ENCODE measurements at regions not wholly inside any gene's neighbourhood (a gene's known extent, or its start where the extent isn't known, plus 50 kb on each side); places are given as distances from the start of the nearest gene placed in this dataset.

DNA sequence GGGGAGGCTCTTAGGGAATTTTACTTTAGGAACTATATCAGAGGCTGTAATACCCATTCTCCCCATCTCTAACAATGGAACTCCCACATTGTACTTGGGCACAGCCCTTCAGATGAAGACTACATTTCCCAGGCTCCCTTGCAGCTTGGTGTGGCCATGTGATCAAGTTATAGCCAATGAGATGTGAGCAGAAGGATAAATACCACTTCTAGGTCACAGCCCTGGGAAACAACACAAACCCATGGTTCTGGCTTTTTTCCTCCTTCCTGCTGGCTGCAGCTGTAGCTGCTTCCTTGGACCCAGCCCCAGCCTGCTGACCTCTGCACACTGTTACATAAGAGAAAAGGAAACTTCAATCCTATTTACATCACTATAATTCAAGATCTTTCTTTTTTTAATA is 445.9 kb upstream of the JARID2 start:
- DNase-seq (ENCODE audit: low read depth in 2 of 2), result peak; percentile 93 to 94
- TF ChIP-seq, protein P1, sequence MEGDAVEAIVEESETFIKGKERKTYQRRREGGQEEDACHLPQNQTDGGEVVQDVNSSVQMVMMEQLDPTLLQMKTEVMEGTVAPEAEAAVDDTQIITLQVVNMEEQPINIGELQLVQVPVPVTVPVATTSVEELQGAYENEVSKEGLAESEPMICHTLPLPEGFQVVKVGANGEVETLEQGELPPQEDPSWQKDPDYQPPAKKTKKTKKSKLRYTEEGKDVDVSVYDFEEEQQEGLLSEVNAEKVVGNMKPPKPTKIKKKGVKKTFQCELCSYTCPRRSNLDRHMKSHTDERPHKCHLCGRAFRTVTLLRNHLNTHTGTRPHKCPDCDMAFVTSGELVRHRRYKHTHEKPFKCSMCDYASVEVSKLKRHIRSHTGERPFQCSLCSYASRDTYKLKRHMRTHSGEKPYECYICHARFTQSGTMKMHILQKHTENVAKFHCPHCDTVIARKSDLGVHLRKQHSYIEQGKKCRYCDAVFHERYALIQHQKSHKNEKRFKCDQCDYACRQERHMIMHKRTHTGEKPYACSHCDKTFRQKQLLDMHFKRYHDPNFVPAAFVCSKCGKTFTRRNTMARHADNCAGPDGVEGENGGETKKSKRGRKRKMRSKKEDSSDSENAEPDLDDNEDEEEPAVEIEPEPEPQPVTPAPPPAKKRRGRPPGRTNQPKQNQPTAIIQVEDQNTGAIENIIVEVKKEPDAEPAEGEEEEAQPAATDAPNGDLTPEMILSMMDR (IDR thresholded peaks at IDR 0.05; ENCODE audit: low read depth, low read length), result no peak
- H3K4me3 ChIP-seq (replicated peaks in 1 of 2; ENCODE audit: low read depth in 2 of 2, low read length in 2 of 2), result no peak overlapping the region

DNA sequence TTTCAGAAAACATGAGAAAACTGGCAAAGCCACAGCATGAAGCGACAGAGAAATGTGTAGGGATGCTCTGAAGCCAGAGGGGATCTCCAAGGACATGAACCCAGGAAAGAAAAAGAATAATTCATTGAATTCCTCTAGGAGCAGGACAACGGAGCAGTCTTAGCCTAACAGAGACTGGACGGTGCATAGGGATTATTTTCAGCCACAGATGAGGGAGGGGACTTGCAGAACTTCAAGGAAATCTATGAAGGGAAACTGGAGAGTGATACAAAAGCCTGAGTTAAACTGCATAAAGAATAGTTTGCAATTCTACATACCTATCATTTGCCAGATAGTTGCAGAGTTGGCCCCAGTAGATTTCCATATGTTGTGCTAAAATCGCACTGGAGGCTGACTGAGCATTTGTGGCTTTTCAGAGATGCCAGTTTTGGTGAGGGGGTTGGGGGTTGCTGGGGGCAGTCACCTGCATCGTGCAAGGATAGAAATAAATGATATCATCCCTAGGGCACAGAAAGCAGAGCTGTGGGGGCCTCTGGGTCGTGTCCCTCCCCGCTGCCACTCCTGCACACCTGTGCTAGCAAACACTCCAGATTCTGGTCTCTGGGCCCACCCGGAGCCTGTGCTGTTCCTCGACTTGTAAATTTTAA is 443.2 kb upstream of the JARID2 start:
- no peak overlapping the region for H3K4me3 ChIP-seq (replicated peaks in 1 of 2; ENCODE audit: low read depth in 2 of 2, low read length in 2 of 2)
- no peak for DNase-seq (ENCODE audit: low read depth in 2 of 2)
- TF ChIP-seq, protein P1 (IDR thresholded peaks at IDR 0.05; ENCODE audit: low read depth, low read length), result no peak

DNA sequence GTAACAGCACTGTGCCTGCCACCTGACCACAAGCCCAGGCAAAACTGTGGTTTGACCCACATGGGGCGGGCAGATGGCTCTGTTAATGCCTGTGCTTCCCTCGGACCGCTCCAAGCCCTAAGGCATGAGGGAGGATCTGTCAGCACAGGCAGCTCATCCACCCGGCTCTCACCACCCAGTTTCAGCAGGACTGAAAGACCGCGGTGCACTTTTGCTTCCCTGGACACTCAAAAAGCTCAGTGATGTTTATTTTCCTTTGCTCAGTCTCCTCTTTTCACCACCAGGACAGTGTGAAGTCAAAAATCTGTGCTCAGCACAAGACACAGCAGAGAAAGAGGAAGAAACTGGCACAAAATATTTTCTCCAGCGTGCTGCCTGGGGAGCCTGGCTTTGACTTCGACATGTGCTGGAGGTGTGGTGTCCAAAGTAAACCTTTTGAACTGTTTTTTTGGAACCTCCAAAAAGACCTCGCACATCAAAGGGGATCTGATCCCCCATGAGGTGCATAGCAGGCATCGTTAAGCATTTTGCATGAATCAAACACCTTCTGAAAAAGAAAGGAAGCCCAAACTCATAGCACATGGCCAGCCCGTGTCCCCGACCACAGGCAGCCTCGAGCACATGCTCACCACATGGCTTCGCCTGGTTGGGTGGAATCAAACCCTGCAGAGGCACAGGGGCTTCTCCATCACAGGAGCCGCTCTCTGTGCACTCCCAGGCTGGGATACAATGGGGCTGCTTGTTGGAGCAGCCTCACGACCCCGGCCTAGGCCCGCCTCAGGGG is 441.7 kb upstream of the JARID2 start:
- DNase-seq (ENCODE audit: low read depth in 2 of 2), result no peak
- TF ChIP-seq, protein P1 (IDR thresholded peaks at IDR 0.05; ENCODE audit: low read depth, low read length), result no peak
- H3K4me3 ChIP-seq (replicated peaks in 1 of 2; ENCODE audit: low read depth in 2 of 2, low read length in 2 of 2), result no peak overlapping the region

DNA sequence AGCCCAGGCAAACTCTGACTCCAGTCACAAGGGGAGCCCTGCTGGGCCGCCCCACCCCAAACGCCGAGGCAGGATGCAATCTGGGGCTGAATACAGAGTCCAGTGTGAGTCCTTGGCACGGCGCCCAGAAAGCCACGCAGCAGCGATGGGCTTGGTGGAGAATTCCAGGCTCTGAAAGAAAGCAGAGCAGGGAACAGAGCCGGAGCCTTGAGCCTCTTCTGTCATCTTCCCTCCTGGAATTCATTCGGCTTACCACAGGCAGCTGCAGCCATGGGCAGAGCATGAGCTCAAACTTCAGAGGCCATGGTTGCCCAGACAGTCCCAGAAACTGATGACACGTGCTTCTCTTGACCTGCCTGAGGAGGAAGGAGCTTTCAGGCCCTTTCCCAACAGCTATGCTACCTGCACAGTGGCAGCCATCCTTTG is 441.1 kb upstream of the JARID2 start:
- DNase-seq (ENCODE audit: low read depth in 2 of 2), result peak; percentile 84 to 95
- TF ChIP-seq, protein P1 (IDR thresholded peaks at IDR 0.05; ENCODE audit: low read depth, low read length), result no peak
- no peak overlapping the region for H3K4me3 ChIP-seq (replicated peaks in 1 of 2; ENCODE audit: low read depth in 2 of 2, low read length in 2 of 2)

DNA sequence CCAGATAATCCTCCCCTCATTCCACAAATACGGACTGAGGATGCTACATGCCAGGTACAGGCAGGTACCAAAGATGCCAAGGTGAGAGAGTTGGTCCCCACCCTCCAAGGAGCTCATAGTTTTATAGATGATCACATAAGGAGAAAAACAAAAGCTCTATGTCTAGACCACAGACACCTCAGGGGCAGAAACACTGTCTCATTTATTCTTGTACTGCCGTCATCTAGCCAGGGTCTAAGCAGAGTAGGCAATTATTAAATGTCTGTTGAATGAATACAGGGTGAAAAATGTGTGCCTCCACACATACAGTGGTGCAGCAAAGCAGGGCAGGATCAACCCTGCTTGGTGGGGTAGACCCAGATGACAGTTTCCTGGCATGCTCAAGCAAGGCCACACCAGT is 439.8 kb upstream of the JARID2 start:
- TF ChIP-seq, protein P1 (IDR thresholded peaks at IDR 0.05; ENCODE audit: low read depth, low read length), result no peak
- no peak for DNase-seq (ENCODE audit: low read depth in 2 of 2)
- H3K4me3 ChIP-seq (replicated peaks in 1 of 2; ENCODE audit: low read depth in 2 of 2, low read length in 2 of 2), result no peak overlapping the region

DNA sequence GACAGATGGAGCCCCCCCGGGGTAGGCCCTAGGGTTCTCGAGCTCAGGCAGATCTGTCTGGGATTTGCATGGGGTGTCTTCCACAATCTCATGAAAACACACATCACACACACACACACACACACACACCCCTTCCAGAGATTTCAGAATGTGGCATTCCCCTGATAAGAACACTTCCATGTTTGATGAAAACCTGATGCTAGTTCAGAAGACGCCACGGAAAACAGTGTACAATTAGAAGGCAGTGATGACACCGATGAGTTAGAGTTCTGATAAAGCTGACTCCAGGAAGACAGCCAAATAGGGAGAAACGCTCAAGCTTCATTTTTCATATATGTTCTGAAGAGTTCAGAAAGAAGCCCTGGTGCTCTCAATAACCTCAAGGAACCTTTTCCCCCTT is 438.7 kb upstream of the JARID2 start:
- TF ChIP-seq, protein P1 (IDR thresholded peaks at IDR 0.05; ENCODE audit: low read depth, low read length), result no peak
- no peak overlapping the region for H3K4me3 ChIP-seq (replicated peaks in 1 of 2; ENCODE audit: low read depth in 2 of 2, low read length in 2 of 2)
- DNase-seq (ENCODE audit: low read depth in 2 of 2), result peak in 1 of 2 donors; percentile 66
